AG10803 (cell line): ENCODE measurements at regions not wholly inside any gene's neighbourhood (a gene's known extent, or its start where the extent isn't known, plus 50 kb on each side); places are given as distances from the start of the nearest gene placed in this dataset.

ENCODE experiments used
- DNase-seq: peaks from one replicate; pipeline ENCODE4 v3.0.0; 2010; ENCODE audit warnings: low read depth
- H3K4me3 ChIP-seq: 2 replicates; pipeline ENCODE4 v1.5.1; 2011; ENCODE audit warnings: mild to moderate bottlenecking, low read length, control low read depth
- CTCF ChIP-seq: conservative IDR thresholded peaks from 2 replicates; pipeline ENCODE4 v1.5.1; 2011; ENCODE audit warnings: mild to moderate bottlenecking, low read length, control low read depth, inconsistent platforms

GRCh38 chr14:76617440-76617839 is 143.8 kb upstream of the VASH1 start:
- H3K4me3 ChIP-seq: no peak overlapping the region
- no peak for TF ChIP-seq CTCF
- no peak for DNase-seq

GRCh38 chr14:76636602-76637001 is 124.7 kb upstream of the VASH1 start:
- no peak for TF ChIP-seq CTCF
- no peak for DNase-seq
- no peak overlapping the region for H3K4me3 ChIP-seq

- TF ChIP-seq CTCF: no peak
Observed at GRCh38 chr14:76638841-76639240, 122.4 kb upstream of the VASH1 start.

GRCh38 chr14:76639606-76640229 is 121.5 kb upstream of the VASH1 start:
- H3K4me3 ChIP-seq: no peak overlapping the region

More at GRCh38 chr14:76638841-76639240, 122.4 kb upstream of the VASH1 start:
- H3K4me3 ChIP-seq: no peak overlapping the region
- no peak for DNase-seq

GRCh38 chr14:76640923-76641395 is 120.3 kb upstream of the VASH1 start:
- H3K4me3 ChIP-seq: no peak overlapping the region
- no peak for TF ChIP-seq CTCF
- no peak for DNase-seq

More at GRCh38 chr14:76639606-76640229, 121.5 kb upstream of the VASH1 start:
- no peak for TF ChIP-seq CTCF
- DNase-seq: no peak

GRCh38 chr14:76641541-76641940 is 119.7 kb upstream of the VASH1 start:
- no peak for DNase-seq
- no peak overlapping the region for H3K4me3 ChIP-seq
- no peak for TF ChIP-seq CTCF

GRCh38 chr14:76643887-76644286 is 117.4 kb upstream of the VASH1 start:
- no peak for TF ChIP-seq CTCF
- H3K4me3 ChIP-seq: no peak overlapping the region
- DNase-seq: no peak
